Keratinocyte (primary cell): ENCODE measurements at regions not wholly inside any gene's neighbourhood (a gene's known extent, or its start where the extent isn't known, plus 50 kb on each side); places are given as distances from the start of the nearest gene placed in this dataset.

Source experiments
- DNase-seq: peaks from one replicate; pipeline ENCODE4 v3.0.0-alpha.2; 2011; ENCODE audit warnings: low read depth, missing footprints, low spot score
- FAIRE-seq: peaks from 2 replicates; lab custom pipeline; 2011; peaks lifted over from hg19 to GRCh38; lab: Jason Lieb, UNC
- H2AFZ ChIP-seq: 2 replicates; pipeline ENCODE4 v1.6.0; 2012; ENCODE audit warnings: low read length, control low read depth, inconsistent platforms; ENCODE audit not compliant: control insufficient read depth
- H3K27ac ChIP-seq: 2 replicates; pipeline ENCODE4 v1.5.1; 2011; ENCODE audit warnings: low read length; ENCODE audit not compliant: control insufficient read depth, insufficient read depth
- H3K27me3 ChIP-seq: 3 replicates; pipeline ENCODE4 v1.6.0; 2011; ENCODE audit warnings: low read length; ENCODE audit not compliant: control insufficient read depth, insufficient read depth; ENCODE audit errors: extremely low read depth
- H3K36me3 ChIP-seq, 2 experiments: 2 replicates in 1 of 2; 3 replicates in 1 of 2; pipeline ENCODE4 v1.5.1; 2011; ENCODE audit warnings: low read length in 2 of 2, mild to moderate bottlenecking in 1 of 2; ENCODE audit not compliant: control insufficient read depth in 2 of 2, insufficient read depth in 2 of 2; ENCODE audit errors: extremely low read depth in 1 of 2
- H3K4me1 ChIP-seq: 3 replicates; pipeline ENCODE4 v1.5.1; 2011; ENCODE audit warnings: low read length; ENCODE audit not compliant: control insufficient read depth, insufficient read depth; ENCODE audit errors: extremely low read depth
- H3K4me2 ChIP-seq: 3 replicates; pipeline ENCODE4 v1.6.0; 2011; ENCODE audit warnings: low read depth, low read length; ENCODE audit not compliant: control insufficient read depth, insufficient read depth; ENCODE audit errors: extremely low read depth
- H3K4me3 ChIP-seq, 3 experiments: fragments of 200-600 bp in 1 of 3; sonication (generic) in 1 of 3; 2 replicates in 2 of 3; 3 replicates in 1 of 3; pipeline ENCODE4 v1.5.1; 2011 to 2016; ENCODE audit warnings: low read length in 3 of 3, mild to moderate bottlenecking in 3 of 3, control low read depth in 2 of 3, inconsistent platforms in 1 of 3, low read depth in 1 of 3, mixed read lengths in 1 of 3, mixed run types in 1 of 3, moderate library complexity in 1 of 3; ENCODE audit not compliant: control insufficient read depth in 2 of 3, insufficient read depth in 2 of 3; ENCODE audit errors: extremely low read depth in 1 of 3
- H3K79me2 ChIP-seq: 2 replicates; pipeline ENCODE4 v1.6.0; 2012; ENCODE audit warnings: low read length; ENCODE audit not compliant: control insufficient read depth, insufficient read depth
- H3K9ac ChIP-seq: 3 replicates; pipeline ENCODE4 v1.6.0; 2011; ENCODE audit warnings: low read length; ENCODE audit not compliant: control insufficient read depth, insufficient read depth; ENCODE audit errors: extremely low read depth
- H3K9me1 ChIP-seq: 3 replicates; pipeline ENCODE4 v1.6.0; 2011; ENCODE audit warnings: low read length; ENCODE audit not compliant: control insufficient read depth, insufficient read depth; ENCODE audit errors: extremely low read depth
- H3K9me3 ChIP-seq: 2 replicates; pipeline ENCODE4 v1.5.1; 2012; ENCODE audit warnings: low read depth, low read length; ENCODE audit not compliant: control insufficient read depth
- H4K20me1 ChIP-seq: 3 replicates; pipeline ENCODE4 v1.6.0; 2011; ENCODE audit warnings: low read length; ENCODE audit not compliant: control insufficient read depth, insufficient read depth; ENCODE audit errors: extremely low read depth
- EZH2 ChIP-seq: IDR thresholded peaks from one replicate; pipeline ENCODE4 v1.6.1; 2012; ENCODE audit warnings: inconsistent platforms, mild to moderate bottlenecking, low read length, moderate library complexity
- dilution Hi-C: fragments of 300-500 bp; cut with MboI; formaldehyde crosslinking; loops from one replicate; pipeline ENCODE4 v1.7.0; 2020; ENCODE audit warnings: low sequenced_read_pairs; ENCODE audit not compliant: extremely low pct_ligation_motif_present
- TF ChIP-seq, protein P1 (sequence below), 3 experiments: IDR thresholded peaks in 1 of 3; conservative IDR thresholded peaks in 1 of 3; optimal IDR thresholded peaks in 1 of 3; 2 replicates in 2 of 3; 3 replicates in 1 of 3; pipeline versions ENCODE3 to v1.5.1; 2011; ENCODE audit warnings: low read length in 3 of 3, mild to moderate bottlenecking in 3 of 3, moderate library complexity in 2 of 3, control low read depth in 1 of 3, inconsistent platforms in 1 of 3; ENCODE audit not compliant: insufficient read depth in 2 of 3; ENCODE audit errors: extremely low read depth in 1 of 3

DNA sequence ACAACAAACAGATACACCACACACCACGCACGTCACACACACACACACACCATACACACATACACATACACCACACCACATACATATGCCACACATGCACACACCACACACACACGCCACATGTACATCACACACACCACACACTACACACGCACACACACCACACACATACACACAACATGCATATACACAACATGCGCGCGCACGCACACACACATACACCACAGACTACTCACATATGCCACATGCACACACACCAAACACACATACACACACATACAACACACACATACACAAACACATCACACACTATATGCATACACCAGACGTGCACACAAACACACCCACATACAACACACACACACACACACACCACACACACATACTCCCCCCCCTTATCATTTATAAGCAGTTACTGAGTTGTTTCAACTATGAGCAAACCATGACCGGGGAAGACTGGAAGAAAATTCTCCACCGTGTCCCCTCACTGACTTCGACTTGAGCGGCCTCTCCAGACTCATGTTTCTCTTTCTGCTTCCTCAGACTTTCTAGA lies 126.7 kb upstream of the IQSEC1 start:
- dilution Hi-C loops = no loop called here
- H4K20me1 ChIP-seq = no peaks in the 10 kb centered on the region
- TF ChIP-seq, protein P1, sequence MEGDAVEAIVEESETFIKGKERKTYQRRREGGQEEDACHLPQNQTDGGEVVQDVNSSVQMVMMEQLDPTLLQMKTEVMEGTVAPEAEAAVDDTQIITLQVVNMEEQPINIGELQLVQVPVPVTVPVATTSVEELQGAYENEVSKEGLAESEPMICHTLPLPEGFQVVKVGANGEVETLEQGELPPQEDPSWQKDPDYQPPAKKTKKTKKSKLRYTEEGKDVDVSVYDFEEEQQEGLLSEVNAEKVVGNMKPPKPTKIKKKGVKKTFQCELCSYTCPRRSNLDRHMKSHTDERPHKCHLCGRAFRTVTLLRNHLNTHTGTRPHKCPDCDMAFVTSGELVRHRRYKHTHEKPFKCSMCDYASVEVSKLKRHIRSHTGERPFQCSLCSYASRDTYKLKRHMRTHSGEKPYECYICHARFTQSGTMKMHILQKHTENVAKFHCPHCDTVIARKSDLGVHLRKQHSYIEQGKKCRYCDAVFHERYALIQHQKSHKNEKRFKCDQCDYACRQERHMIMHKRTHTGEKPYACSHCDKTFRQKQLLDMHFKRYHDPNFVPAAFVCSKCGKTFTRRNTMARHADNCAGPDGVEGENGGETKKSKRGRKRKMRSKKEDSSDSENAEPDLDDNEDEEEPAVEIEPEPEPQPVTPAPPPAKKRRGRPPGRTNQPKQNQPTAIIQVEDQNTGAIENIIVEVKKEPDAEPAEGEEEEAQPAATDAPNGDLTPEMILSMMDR (optimal IDR thresholded peaks at IDR 0.05 in 1 of 3, IDR thresholded peaks at IDR 0.05 in 1 of 3, conservative IDR thresholded peaks at IDR 0.05 in 1 of 3; ENCODE audit: extremely low read depth in 1 of 3, insufficient read depth in 2 of 3, low read length in 3 of 3) = no peak
- no peak for TF ChIP-seq EZH2
- H3K79me2 ChIP-seq = no peaks in the 10 kb centered on the region
- H3K4me2 ChIP-seq = no peak overlapping the region
- H3K27ac ChIP-seq = no peak overlapping the region
- no peak overlapping the region for H3K9ac ChIP-seq
- no peak for DNase-seq
- no peak overlapping the region for H2AFZ ChIP-seq
- no peak for FAIRE-seq
- no peaks in the 10 kb centered on the region for H3K4me1 ChIP-seq
- H3K9me3 ChIP-seq = no peaks in the 10 kb centered on the region
- no peak overlapping the region for H3K4me3 ChIP-seq
- H3K36me3 ChIP-seq = no peaks in the 10 kb centered on the region
- H3K27me3 ChIP-seq = peaks cover 31% of the 10 kb centered on the region
- no peaks in the 10 kb centered on the region for H3K9me1 ChIP-seq

DNA sequence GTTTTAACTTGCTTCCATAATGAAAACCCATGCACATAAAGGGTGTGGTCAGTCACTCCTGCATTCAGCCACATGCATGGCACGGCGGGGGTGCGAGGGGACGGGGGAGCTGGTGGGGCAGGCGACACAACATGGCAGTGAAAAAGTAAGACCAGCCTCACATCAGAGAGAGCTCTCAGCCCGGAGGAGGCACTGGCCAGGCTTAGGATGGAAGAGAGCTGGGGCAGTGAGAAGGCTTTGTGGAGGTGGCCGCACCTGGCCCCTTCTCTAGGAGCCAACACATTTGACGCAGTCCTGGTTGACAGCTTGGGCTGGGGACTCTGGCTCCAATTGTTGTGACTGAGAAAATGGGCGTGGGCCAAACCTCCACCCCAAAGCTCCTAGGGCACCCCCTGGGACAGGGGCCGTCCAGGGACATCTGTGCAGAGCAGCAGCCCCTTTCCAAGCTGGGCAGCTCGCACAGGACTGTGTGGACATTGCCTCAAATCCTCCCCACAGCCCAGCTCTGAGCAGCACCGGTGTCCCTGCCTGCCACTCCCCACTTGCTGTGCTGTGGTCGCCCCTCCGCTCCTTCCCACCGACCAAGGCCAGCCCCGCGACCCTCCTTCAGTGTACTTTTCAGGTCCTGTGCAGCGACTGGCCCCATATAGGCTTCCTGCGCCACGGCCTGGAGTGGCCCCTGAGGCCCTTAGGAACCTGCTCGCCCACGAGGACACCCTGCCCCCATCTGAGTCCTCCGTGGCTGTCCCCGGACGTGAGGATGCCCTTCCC lies 126.0 kb upstream of the IQSEC1 start:
- FAIRE-seq (no peak), DNase-seq (no peak)
- TF ChIP-seq, protein P1 (optimal IDR thresholded peaks at IDR 0.05 in 1 of 3, IDR thresholded peaks at IDR 0.05 in 1 of 3, conservative IDR thresholded peaks at IDR 0.05 in 1 of 3; ENCODE audit: extremely low read depth in 1 of 3, insufficient read depth in 2 of 3, low read length in 3 of 3) = no peak
- TF ChIP-seq EZH2 = no peak
- Histone ChIP-seq H3K4me2 (no peak overlapping the region), H3K9ac (no peak overlapping the region), H3K27me3 (peaks cover 26% of the 10 kb centered on the region), H3K4me1 (no peaks in the 10 kb centered on the region), H3K27ac (no peak overlapping the region), H3K4me3 (no peak overlapping the region), H2AFZ (no peak overlapping the region), H3K9me1 (no peaks in the 10 kb centered on the region), H3K36me3 (no peaks in the 10 kb centered on the region), H3K9me3 (no peaks in the 10 kb centered on the region), H4K20me1 (no peaks in the 10 kb centered on the region), H3K79me2 (no peaks in the 10 kb centered on the region)
- dilution Hi-C loops = no loop called here
